H1 (cell line): ENCODE measurements at regions not wholly inside any gene's neighbourhood (a gene's known extent, or its start where the extent isn't known, plus 50 kb on each side); places are given as distances from the start of the nearest gene placed in this dataset.

Source experiments
- CTCF ChIA-PET: fragments of 300-600 bp; sonication (Branson Sonifier 250); formaldehyde crosslinking; loops from one replicate; lab custom pipeline; 2021; ENCODE audit not compliant: partially characterized antibody; lab: Charles Lee
- POLR2A ChIA-PET: fragments of 300-600 bp; sonication (Branson Sonifier 250); formaldehyde crosslinking; loops from one replicate; lab custom pipeline; 2021; ENCODE audit warnings: inconsistent platforms; ENCODE audit not compliant: partially characterized antibody; lab: Charles Lee
- DNase-seq, 2 experiments: peaks; one replicate each; pipeline versions ENCODE4 v3.0.0 to v3.0.0-alpha.2; 2010 to 2022; ENCODE audit warnings: low spot score in 2 of 2, low read depth in 1 of 2, mixed read lengths in 1 of 2
- FAIRE-seq: peaks from 2 replicates; lab custom pipeline; 2011; peaks lifted over from hg19 to GRCh38; lab: Jason Lieb, UNC
- H2AFZ ChIP-seq: 2 replicates; pipeline ENCODE4 v1.8.1; 2012; ENCODE audit warnings: low read length, inconsistent platforms
- H2AK5ac ChIP-seq: 2 replicates; pipeline ENCODE4 v1.6.1; 2013; ENCODE audit warnings: low read depth, low read length
- H2BK120ac ChIP-seq: replicated peaks from 2 replicates; pipeline ENCODE3; 2013; ENCODE audit warnings: low read depth, low read length, inconsistent platforms
- H2BK12ac ChIP-seq: 2 replicates; pipeline ENCODE4 v1.6.1; 2013; ENCODE audit warnings: low read depth, low read length
- H2BK15ac ChIP-seq: 2 replicates; pipeline ENCODE4 v1.6.1; 2013; ENCODE audit warnings: low read length
- H2BK20ac ChIP-seq: 2 replicates; pipeline ENCODE4 v1.6.1; 2013; ENCODE audit warnings: low read length
- H2BK5ac ChIP-seq: 2 replicates; pipeline ENCODE4 v1.6.1; 2013; ENCODE audit warnings: low read depth, low read length
- H3K14ac ChIP-seq: 2 replicates; pipeline ENCODE4 v1.6.1; 2013; ENCODE audit warnings: inconsistent platforms; ENCODE audit not compliant: insufficient read length
- H3K18ac ChIP-seq: 2 replicates; pipeline ENCODE4 v1.6.1; 2013; ENCODE audit warnings: low read length; ENCODE audit errors: extremely low read depth
- H3K23ac ChIP-seq: 2 replicates; pipeline ENCODE4 v1.6.1; 2013; ENCODE audit warnings: inconsistent platforms; ENCODE audit not compliant: insufficient read length
- H3K23me2 ChIP-seq: 2 replicates; pipeline ENCODE4 v1.6.1; 2013; ENCODE audit warnings: low read depth, low read length
- H3K27ac ChIP-seq: 2 replicates; pipeline ENCODE4 v1.6.1; 2011; ENCODE audit warnings: low read depth, low read length, inconsistent platforms
- H3K27me3 ChIP-seq, 4 experiments: replicated peaks in 1 of 4; 1 replicate in 1 of 4; 2 replicates in 3 of 4; pipeline versions ENCODE4 v1.6.1 to v1.8.1; 2011 to 2013; ENCODE audit warnings: low read length in 3 of 4, mild to moderate bottlenecking in 3 of 4, inconsistent platforms in 2 of 4, mixed read lengths in 2 of 4, moderate library complexity in 1 of 4; ENCODE audit not compliant: control insufficient read depth in 3 of 4, insufficient read depth in 3 of 4; ENCODE audit errors: extremely low read depth in 1 of 4
- H3K36me3 ChIP-seq, 4 experiments: 2 replicates each; pipeline versions ENCODE4 v1.6.1 to v1.8.1; 2011 to 2013; ENCODE audit warnings: mild to moderate bottlenecking in 4 of 4, low read length in 3 of 4, moderate library complexity in 2 of 4, control low read depth in 1 of 4, inconsistent platforms in 1 of 4; ENCODE audit not compliant: insufficient read depth in 4 of 4, control insufficient read depth in 2 of 4
- H3K4ac ChIP-seq: replicated peaks from 2 replicates; pipeline ENCODE3; 2013; ENCODE audit warnings: low read length, low read depth, mixed read lengths, inconsistent platforms; ENCODE audit not compliant: insufficient read length
- H3K4me1 ChIP-seq, 4 experiments: replicated peaks in 1 of 4; 1 replicate in 1 of 4; 2 replicates in 3 of 4; pipeline versions ENCODE4 v1.6.1 to v1.8.1; 2011 to 2013; ENCODE audit warnings: low read length in 3 of 4, inconsistent platforms in 2 of 4, mixed read lengths in 1 of 4; ENCODE audit not compliant: insufficient read depth in 4 of 4, control insufficient read depth in 3 of 4
- H3K4me2 ChIP-seq, 2 experiments: 2 replicates each; pipeline versions ENCODE4 v1.6.1 to v1.8.1; 2011 to 2013; ENCODE audit warnings: low read depth in 2 of 2, low read length in 2 of 2, control low read depth in 1 of 2, inconsistent platforms in 1 of 2, mild to moderate bottlenecking in 1 of 2; ENCODE audit not compliant: insufficient read depth in 1 of 2
- H3K4me3 ChIP-seq, 4 experiments: fragments of 200-600, 300-600 bp in 1 of 4; sonication (generic), shearing (Covaris generic), sonication (Bioruptor Twin) in 1 of 4; 2 replicates each; pipeline versions ENCODE4 v1.5.1 to v1.8.1; 2011 to 2016; ENCODE audit warnings: low read length in 4 of 4, low read depth in 3 of 4, control low read depth in 2 of 4, inconsistent platforms in 2 of 4, mild to moderate bottlenecking in 2 of 4, mixed read lengths in 1 of 4, moderate library complexity in 1 of 4; ENCODE audit not compliant: insufficient read depth in 2 of 4; ENCODE audit errors: extremely low read depth in 1 of 4
- H3K56ac ChIP-seq: replicated peaks from 2 replicates; pipeline ENCODE3; 2013; ENCODE audit warnings: low read depth, mild to moderate bottlenecking, mixed read lengths, low read length, inconsistent platforms; ENCODE audit not compliant: insufficient read length
- H3K79me1 ChIP-seq: 2 replicates; pipeline ENCODE4 v1.6.1; 2013; ENCODE audit warnings: low read depth, low read length, control low read depth
- H3K79me2 ChIP-seq, 2 experiments: 2 replicates each; pipeline versions ENCODE4 v1.6.1 to v1.8.1; 2012 to 2013; ENCODE audit warnings: low read length in 2 of 2, mild to moderate bottlenecking in 2 of 2, inconsistent platforms in 1 of 2; ENCODE audit not compliant: insufficient read depth in 2 of 2, control insufficient read depth in 1 of 2
- H3K9ac ChIP-seq, 4 experiments: replicated peaks in 1 of 4; 1 replicate in 1 of 4; 2 replicates in 3 of 4; pipeline versions ENCODE4 v1.6.1 to v1.8.1; 2011 to 2013; ENCODE audit warnings: low read depth in 3 of 4, low read length in 3 of 4, control low read depth in 2 of 4, mild to moderate bottlenecking in 2 of 4, moderate library complexity in 2 of 4, inconsistent platforms in 1 of 4; ENCODE audit errors: extremely low read depth in 1 of 4
- H3K9me3 ChIP-seq, 2 experiments: 2 replicates each; pipeline versions ENCODE4 v1.6.1 to v1.8.1; 2012 to 2013; ENCODE audit warnings: mild to moderate bottlenecking in 2 of 2, moderate library complexity in 2 of 2, control low read depth in 1 of 2, inconsistent platforms in 1 of 2, low read depth in 1 of 2, low read length in 1 of 2, mixed read lengths in 1 of 2; ENCODE audit not compliant: insufficient read depth in 2 of 2
- H4K20me1 ChIP-seq, 2 experiments: replicated peaks in 1 of 2; 2 replicates each; pipeline versions ENCODE3 to v1.8.1; 2011 to 2013; ENCODE audit warnings: inconsistent platforms in 2 of 2, low read length in 2 of 2, mild to moderate bottlenecking in 1 of 2; ENCODE audit not compliant: insufficient read depth in 2 of 2, control insufficient read depth in 1 of 2
- H4K5ac ChIP-seq: 2 replicates; pipeline ENCODE4 v1.6.1; 2013; ENCODE audit warnings: low read length, low read depth, mixed read lengths, inconsistent platforms; ENCODE audit not compliant: insufficient read length
- H4K8ac ChIP-seq: 2 replicates; pipeline ENCODE4 v1.8.0; 2013; ENCODE audit warnings: mild to moderate bottlenecking, moderate library complexity, low read length, inconsistent platforms; ENCODE audit not compliant: insufficient read depth; ENCODE audit errors: extremely low read depth
- H4K91ac ChIP-seq: replicated peaks from 2 replicates; pipeline ENCODE3; 2013; ENCODE audit warnings: low read length, mixed read lengths, inconsistent platforms; ENCODE audit not compliant: insufficient read length
- ASH2L ChIP-seq: fragments of 200-600, 300-600 bp; sonication (generic); IDR thresholded peaks from one replicate; pipeline ENCODE4 v1.7.1; 2017; ENCODE audit warnings: low read length
- BRCA1 ChIP-seq: IDR thresholded peaks from 2 replicates; pipeline ENCODE4 v1.6.1; 2012; ENCODE audit warnings: low read depth, low read length, improper control_type of control experiment
- CBX8 ChIP-seq: fragments of 300-800, 300-1000 bp; sonication (generic); IDR thresholded peaks from 2 replicates; pipeline ENCODE4 v1.7.1; 2016; ENCODE audit warnings: low read depth, low read length, borderline replicate concordance
- GABPA ChIP-seq: IDR thresholded peaks from 2 replicates; pipeline ENCODE4 v1.6.1; 2011; ENCODE audit warnings: mild to moderate bottlenecking, low read length, moderate library complexity, borderline replicate concordance; ENCODE audit not compliant: insufficient read depth
- GTF2F1 ChIP-seq: IDR thresholded peaks from 2 replicates; pipeline ENCODE4 v1.6.1; 2012; ENCODE audit warnings: low read depth, low read length, improper control_type of control experiment, borderline replicate concordance
- JUND ChIP-seq: IDR thresholded peaks from 2 replicates; pipeline ENCODE4 v1.6.1; 2011; ENCODE audit warnings: mild to moderate bottlenecking, improper control_type of control experiment, low read length
- KDM5A ChIP-seq: fragments of 200-600 bp; IDR thresholded peaks from 2 replicates; pipeline ENCODE4 v1.7.1; 2012; ENCODE audit warnings: mild to moderate bottlenecking, low read length, inconsistent platforms, mixed read lengths
- SP2 ChIP-seq: IDR thresholded peaks from 2 replicates; pipeline ENCODE4 v1.6.1; 2012; ENCODE audit warnings: mild to moderate bottlenecking, low read length, inconsistent platforms
- SP4 ChIP-seq: IDR thresholded peaks from 2 replicates; pipeline ENCODE4 v1.6.1; 2012; ENCODE audit warnings: low read length, inconsistent platforms
- TEAD4 ChIP-seq: IDR thresholded peaks from 2 replicates; pipeline ENCODE4 v1.6.1; 2012; ENCODE audit warnings: low read depth, low read length, inconsistent platforms, mixed read lengths
- WGBS, 2 experiments: shearing (Covaris generic) in 1 of 2; methylation state at CpG; one replicate each; pipeline versions ENCODE4 v1.1.6 to v1.1.7; 2013 to 2015; ENCODE audit warnings: low lambda C conversion rate in 2 of 2, mixed read lengths in 2 of 2, inconsistent platforms in 1 of 2, low coverage in 1 of 2, missing lambda C conversion rate in 1 of 2; ENCODE audit not compliant: insufficient replicate concordance in 2 of 2, insufficient coverage in 1 of 2, insufficient read length in 1 of 2; ENCODE audit errors: extremely low coverage in 1 of 2, missing lambda C conversion rate in 1 of 2; 5-methylcytosine and 5-hydroxymethylcytosine counted together
- TF ChIP-seq, protein P1 (sequence below), 3 experiments: IDR thresholded peaks; 1 replicate in 2 of 3; 2 replicates in 1 of 3; pipeline versions ENCODE4 v1.5.1 to v1.6.1; 2011; ENCODE audit warnings: low read length in 3 of 3, mild to moderate bottlenecking in 3 of 3, inconsistent platforms in 2 of 3, low read depth in 1 of 3, moderate library complexity in 1 of 3; ENCODE audit not compliant: insufficient read depth in 1 of 3; ENCODE audit errors: control extremely low read depth in 1 of 3

DNA sequence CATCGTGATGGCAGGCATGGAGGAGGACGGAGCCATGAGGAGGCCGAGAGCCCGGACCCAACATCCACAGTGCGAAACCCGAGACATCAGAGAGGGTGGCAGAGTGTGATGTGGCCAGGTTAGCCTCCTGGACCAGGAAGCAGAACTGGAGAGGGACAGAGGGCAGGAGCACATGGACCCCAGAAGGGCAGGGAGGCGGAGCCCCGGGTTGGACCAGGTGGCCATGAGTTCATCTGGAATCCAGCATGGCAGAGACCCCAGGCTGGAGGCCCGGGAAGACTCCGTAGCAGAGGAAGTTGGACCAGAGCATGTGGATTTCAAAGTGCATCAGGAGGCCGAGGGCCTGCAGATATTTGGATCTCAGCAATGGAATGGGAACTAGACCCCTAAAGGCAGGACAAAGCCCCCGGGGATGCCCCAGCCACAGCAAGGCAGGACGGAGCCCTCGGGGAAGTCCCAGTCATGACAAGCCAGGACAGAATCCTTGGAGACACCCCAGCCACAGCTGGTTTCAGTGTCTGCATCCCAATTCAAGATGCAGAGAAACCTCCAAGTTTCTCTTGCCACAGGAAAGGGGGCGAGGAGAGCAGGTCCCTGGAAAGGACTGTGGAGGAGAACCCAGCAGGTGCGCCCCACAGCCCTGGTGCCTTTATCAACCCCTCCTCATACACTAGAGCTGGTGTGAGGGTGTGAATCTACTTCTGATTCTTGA, 1393.4 kb downstream of the BRD1 start:
- H4K8ac ChIP-seq = no peak overlapping the region
- WGBS, 2 experiments = 96% methylated on average over 16 of the region's 16 CpGs; no CpG with 5 or more reads in 1 of the 2 experiments
- no peaks in the 10 kb centered on the region for H3K79me1 ChIP-seq
- H3K27me3 ChIP-seq = no peaks in the 10 kb centered on the region; a peak in 1 of 7 replicates
- FAIRE-seq (no peak), DNase-seq (no peak)
- H2AK5ac ChIP-seq = no peak overlapping the region
- no peak overlapping the region for H2BK15ac ChIP-seq
- no peak overlapping the region for H3K14ac ChIP-seq
- no peak overlapping the region for H3K9ac ChIP-seq
- no peak overlapping the region for H2BK120ac ChIP-seq
- H3K18ac ChIP-seq = no peak overlapping the region
- no peak overlapping the region for H3K4me2 ChIP-seq
- POLR2A ChIA-PET = no interaction called here
- no peak overlapping the region for H2BK12ac ChIP-seq
- H3K23me2 ChIP-seq = no peaks in the 10 kb centered on the region
- CTCF ChIA-PET = interaction anchor here (0.8 to 1.4 kb wide), 2 partner anchors 17 to 229 kb away, joined by 3 read pairs; no protein-coding TSS in a partner anchor
- H2BK5ac ChIP-seq = no peak overlapping the region
- no peak overlapping the region for H3K27ac ChIP-seq
- no peaks in the 10 kb centered on the region for H3K79me2 ChIP-seq
- H4K91ac ChIP-seq = no peak overlapping the region
- no peak overlapping the region for H3K4ac ChIP-seq
- H2AFZ ChIP-seq = no peak overlapping the region
- no peaks in the 10 kb centered on the region; a peak in 1 of 4 replicates for H3K9me3 ChIP-seq
- H3K4me3 ChIP-seq = no peak overlapping the region
- H3K23ac ChIP-seq = no peak overlapping the region
- no peaks in the 10 kb centered on the region for H3K36me3 ChIP-seq
- TF ChIP-seq GTF2F1 = no peak
- no peak for TF ChIP-seq SP2
- no peak for TF ChIP-seq BRCA1
- no peak for TF ChIP-seq ASH2L
- TF ChIP-seq GABPA = no peak
- no peak for TF ChIP-seq TEAD4
- TF ChIP-seq, protein P1, sequence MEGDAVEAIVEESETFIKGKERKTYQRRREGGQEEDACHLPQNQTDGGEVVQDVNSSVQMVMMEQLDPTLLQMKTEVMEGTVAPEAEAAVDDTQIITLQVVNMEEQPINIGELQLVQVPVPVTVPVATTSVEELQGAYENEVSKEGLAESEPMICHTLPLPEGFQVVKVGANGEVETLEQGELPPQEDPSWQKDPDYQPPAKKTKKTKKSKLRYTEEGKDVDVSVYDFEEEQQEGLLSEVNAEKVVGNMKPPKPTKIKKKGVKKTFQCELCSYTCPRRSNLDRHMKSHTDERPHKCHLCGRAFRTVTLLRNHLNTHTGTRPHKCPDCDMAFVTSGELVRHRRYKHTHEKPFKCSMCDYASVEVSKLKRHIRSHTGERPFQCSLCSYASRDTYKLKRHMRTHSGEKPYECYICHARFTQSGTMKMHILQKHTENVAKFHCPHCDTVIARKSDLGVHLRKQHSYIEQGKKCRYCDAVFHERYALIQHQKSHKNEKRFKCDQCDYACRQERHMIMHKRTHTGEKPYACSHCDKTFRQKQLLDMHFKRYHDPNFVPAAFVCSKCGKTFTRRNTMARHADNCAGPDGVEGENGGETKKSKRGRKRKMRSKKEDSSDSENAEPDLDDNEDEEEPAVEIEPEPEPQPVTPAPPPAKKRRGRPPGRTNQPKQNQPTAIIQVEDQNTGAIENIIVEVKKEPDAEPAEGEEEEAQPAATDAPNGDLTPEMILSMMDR (IDR thresholded peaks at IDR 0.05; ENCODE audit: control extremely low read depth in 1 of 3, insufficient read depth in 1 of 3, low read depth in 1 of 3, low read length in 3 of 3) = no peak
- no peak for TF ChIP-seq CBX8
- TF ChIP-seq SP4 = no peak
- TF ChIP-seq JUND = no peak
- no peak for TF ChIP-seq KDM5A
- TF ChIP-seq, all 59 proteins: peak for 0
- Histone ChIP-seq H2BK20ac (no peak overlapping the region), H4K5ac (no peak overlapping the region), H4K20me1 (peaks cover 0 to 2% of the 10 kb centered on the region in 2 experiments), H3K4me1 (no peaks in the 10 kb centered on the region; a peak in 2 of 7 replicates), H3K56ac (no peak overlapping the region)
